ENCODE measurements at regions not wholly inside any gene's neighbourhood (a gene's known extent, or its start where the extent isn't known, plus 50 kb on each side); places are given as distances from the start of the nearest gene placed in this dataset.

- Histone ChIP-seq H3K27me3 (no peaks in the 10 kb centered on the region), H3K9me3 (no peaks in the 10 kb centered on the region), H3K36me3 (no peaks in the 10 kb centered on the region), H3K4me3 (no peak overlapping the region), H3K27ac (no peak overlapping the region), H3K4me1 (no peaks in the 10 kb centered on the region)
- TF ChIP-seq, protein P1, sequence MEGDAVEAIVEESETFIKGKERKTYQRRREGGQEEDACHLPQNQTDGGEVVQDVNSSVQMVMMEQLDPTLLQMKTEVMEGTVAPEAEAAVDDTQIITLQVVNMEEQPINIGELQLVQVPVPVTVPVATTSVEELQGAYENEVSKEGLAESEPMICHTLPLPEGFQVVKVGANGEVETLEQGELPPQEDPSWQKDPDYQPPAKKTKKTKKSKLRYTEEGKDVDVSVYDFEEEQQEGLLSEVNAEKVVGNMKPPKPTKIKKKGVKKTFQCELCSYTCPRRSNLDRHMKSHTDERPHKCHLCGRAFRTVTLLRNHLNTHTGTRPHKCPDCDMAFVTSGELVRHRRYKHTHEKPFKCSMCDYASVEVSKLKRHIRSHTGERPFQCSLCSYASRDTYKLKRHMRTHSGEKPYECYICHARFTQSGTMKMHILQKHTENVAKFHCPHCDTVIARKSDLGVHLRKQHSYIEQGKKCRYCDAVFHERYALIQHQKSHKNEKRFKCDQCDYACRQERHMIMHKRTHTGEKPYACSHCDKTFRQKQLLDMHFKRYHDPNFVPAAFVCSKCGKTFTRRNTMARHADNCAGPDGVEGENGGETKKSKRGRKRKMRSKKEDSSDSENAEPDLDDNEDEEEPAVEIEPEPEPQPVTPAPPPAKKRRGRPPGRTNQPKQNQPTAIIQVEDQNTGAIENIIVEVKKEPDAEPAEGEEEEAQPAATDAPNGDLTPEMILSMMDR (IDR thresholded peaks at IDR 0.05 in 4 of 5, conservative IDR thresholded peaks at IDR 0.05 in 1 of 5), result no peak
- no peak for TF ChIP-seq POLR2A (IDR thresholded peaks at IDR 0.05)
- DNase-seq, result no peak
- in situ Hi-C loops (cut with MboI; ENCODE audit: low sequenced_read_pairs in 4 of 4) (no loop called here), intact Hi-C loops (cut with DNase I; ENCODE audit: low total_unique reads) (no loop called here)
- ATAC-seq, result no peak
These were observed 141.7 kb downstream of the RFX6 start for GRCh38 chr6:117018771-117019170.

- no peaks in the 10 kb centered on the region for H3K4me1 ChIP-seq
- no peak for TF ChIP-seq POLR2A (IDR thresholded peaks at IDR 0.05)
- TF ChIP-seq, protein P1 (IDR thresholded peaks at IDR 0.05 in 4 of 5, conservative IDR thresholded peaks at IDR 0.05 in 1 of 5), result no peak
- no peaks in the 10 kb centered on the region for H3K9me3 ChIP-seq
- intact Hi-C loops (cut with DNase I; ENCODE audit: low total_unique reads) (no loop called here), in situ Hi-C loops (cut with MboI; ENCODE audit: low sequenced_read_pairs in 4 of 4) (no loop called here)
- ATAC-seq (no peak), DNase-seq (no peak)
- H3K4me3 ChIP-seq, result no peak overlapping the region
- no peaks in the 10 kb centered on the region for H3K27me3 ChIP-seq
- H3K27ac ChIP-seq, result no peak overlapping the region
- H3K36me3 ChIP-seq, result no peaks in the 10 kb centered on the region
These were observed 145.7 kb downstream of the RFX6 start for GRCh38 chr6:117022774-117023173.

- TF ChIP-seq, protein P1 (IDR thresholded peaks at IDR 0.05 in 4 of 5, conservative IDR thresholded peaks at IDR 0.05 in 1 of 5), result no peak
- Histone ChIP-seq H3K4me1 (no peaks in the 10 kb centered on the region), H3K27ac (no peak overlapping the region), H3K36me3 (no peaks in the 10 kb centered on the region), H3K9me3 (no peaks in the 10 kb centered on the region), H3K27me3 (no peaks in the 10 kb centered on the region), H3K4me3 (no peak overlapping the region)
- in situ Hi-C loops (cut with MboI; ENCODE audit: low sequenced_read_pairs in 4 of 4) (no loop called here), intact Hi-C loops (cut with DNase I; ENCODE audit: low total_unique reads) (no loop called here)
- ATAC-seq, result no peak
- DNase-seq, result no peak
These were observed 148.3 kb downstream of the RFX6 start for GRCh38 chr6:117025310-117025709.

GRCh38 chr6:117028256-117028655 is 151.2 kb downstream of the RFX6 start:
- Histone ChIP-seq H3K4me3 (no peak overlapping the region), H3K9me3 (no peaks in the 10 kb centered on the region), H3K4me1 (no peaks in the 10 kb centered on the region), H3K36me3 (no peaks in the 10 kb centered on the region), H3K27me3 (no peaks in the 10 kb centered on the region), H3K27ac (no peak overlapping the region)
- intact Hi-C loops (cut with DNase I; ENCODE audit: low total_unique reads), result no loop called here
- in situ Hi-C loops (cut with MboI; ENCODE audit: low sequenced_read_pairs in 4 of 4), result no loop called here
- DNase-seq (no peak), ATAC-seq (no peak)
- TF ChIP-seq POLR2A (IDR thresholded peaks at IDR 0.05), result no peak
- TF ChIP-seq, protein P1 (IDR thresholded peaks at IDR 0.05 in 4 of 5, conservative IDR thresholded peaks at IDR 0.05 in 1 of 5), result no peak

- H3K36me3 ChIP-seq, result no peaks in the 10 kb centered on the region
- H3K9me3 ChIP-seq, result no peaks in the 10 kb centered on the region
- intact Hi-C loops (cut with DNase I; ENCODE audit: low total_unique reads), result no loop called here
- ATAC-seq (no peak), DNase-seq (no peak)
- H3K4me1 ChIP-seq, result no peaks in the 10 kb centered on the region
- TF ChIP-seq POLR2A (IDR thresholded peaks at IDR 0.05), result no peak
- TF ChIP-seq, protein P1 (IDR thresholded peaks at IDR 0.05 in 4 of 5, conservative IDR thresholded peaks at IDR 0.05 in 1 of 5), result no peak
- in situ Hi-C loops (cut with MboI; ENCODE audit: low sequenced_read_pairs in 4 of 4), result no loop called here
- no peaks in the 10 kb centered on the region for H3K27me3 ChIP-seq
- H3K4me3 ChIP-seq, result no peak overlapping the region
- no peak overlapping the region for H3K27ac ChIP-seq
These were observed 157.5 kb downstream of the RFX6 start for GRCh38 chr6:117034547-117034946.

Data from gastrocnemius medialis (tissue), 4 donors.